HG02610 (cell line): ENCODE measurements at regions not wholly inside any gene's neighbourhood (a gene's known extent, or its start where the extent isn't known, plus 50 kb on each side); places are given as distances from the start of the nearest gene placed in this dataset.
"Not testable (repeated sequence)": the region's sequence is repeated elsewhere in the genome, so short reads cannot be mapped to it uniquely, and the experiment has no call there.

Source experiments
- ATAC-seq: cut with Tn5 transposase; IDR thresholded peaks from one replicate; pipeline ENCODE4 v1.9.1; 2021; ENCODE audit warnings: mild to moderate bottlenecking, moderate library complexity; ENCODE audit not compliant: unreplicated experiment

GRCh38 chr4:186775902-186776301, 52.2 kb upstream of the FAT1 start:
- ATAC-seq, result no peak

- ATAC-seq, result no peak
Measured at GRCh38 chr4:186778134-186778533, 54.5 kb upstream of the FAT1 start.

- no peak for ATAC-seq
Measured at GRCh38 chr4:186780291-186781031, 56.8 kb upstream of the FAT1 start.

DNA sequence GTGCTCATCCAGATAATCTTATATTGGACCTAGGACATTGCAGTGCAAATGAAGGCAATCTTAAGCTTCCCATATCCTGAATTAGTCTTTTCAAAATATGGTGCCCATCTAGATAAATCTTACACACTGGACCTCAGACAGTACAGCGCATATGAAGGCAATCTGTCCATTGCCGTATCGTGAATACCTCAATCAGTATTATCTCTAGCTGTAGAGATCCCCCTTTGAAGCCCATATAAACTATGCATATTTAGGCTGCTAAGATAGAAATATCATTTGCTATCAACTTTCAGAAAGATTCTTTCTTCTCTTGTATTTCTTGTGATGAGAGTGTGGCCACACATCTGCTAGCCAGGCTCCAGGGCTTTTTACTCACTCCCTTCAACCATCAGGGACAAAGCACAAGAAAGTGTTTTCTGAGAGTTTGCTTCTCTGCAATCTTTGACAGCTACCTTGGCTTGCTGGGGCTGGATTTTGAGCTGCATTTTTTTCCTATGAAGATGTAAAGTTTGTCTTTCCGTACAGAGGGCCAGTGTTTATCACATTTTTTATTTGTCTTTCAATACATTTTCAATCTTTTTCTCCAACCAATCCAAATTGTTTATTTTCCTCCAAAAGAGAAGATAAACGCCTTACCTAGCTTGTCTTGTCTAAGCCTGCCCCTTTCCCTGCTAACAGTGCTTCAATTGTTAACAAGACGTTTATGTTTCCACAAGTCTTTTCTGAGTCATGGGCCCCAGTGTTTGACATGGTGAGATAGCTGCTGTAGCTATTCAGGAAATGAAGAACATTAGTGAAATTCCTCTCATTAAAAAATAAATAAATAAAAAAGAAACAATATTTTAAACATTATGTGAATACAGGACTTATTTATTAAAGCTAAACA, 57.6 kb upstream of the FAT1 start:
- ATAC-seq, result no peak

DNA sequence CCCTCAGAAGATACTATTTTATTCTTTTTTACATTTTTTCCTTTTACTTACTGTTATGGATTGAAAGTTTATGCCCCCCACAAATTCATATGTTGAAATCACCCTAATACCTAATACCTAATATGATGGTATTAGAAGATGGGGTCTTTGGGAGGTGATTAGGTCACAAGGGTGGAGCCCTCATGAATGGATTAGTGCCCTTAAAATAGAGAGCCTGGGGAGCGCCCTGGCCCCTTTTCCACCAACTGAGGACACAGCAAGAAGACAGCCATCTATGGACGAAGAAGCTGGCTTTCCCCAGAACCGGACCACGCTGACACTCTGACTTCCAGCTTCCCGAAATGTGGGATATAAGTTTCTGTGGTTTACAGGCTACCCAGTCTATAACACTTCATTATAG, 58.6 kb upstream of the FAT1 start:
- ATAC-seq, result no peak

- no peak for ATAC-seq
Measured at GRCh38 chr4:186787536-186787935, 63.9 kb upstream of the FAT1 start.

- no peak for ATAC-seq
Measured at GRCh38 chr4:186789651-186790050, 66.0 kb upstream of the FAT1 start.

- ATAC-seq, result no peak
Measured at GRCh38 chr4:186790630-186791029, 67.0 kb upstream of the FAT1 start.

GRCh38 chr4:186792728-186793366, 69.2 kb upstream of the FAT1 start:
- no peak for ATAC-seq

GRCh38 chr4:186798951-186799659, 75.4 kb upstream of the FAT1 start:
- ATAC-seq, result no peak

GRCh38 chr4:186805020-186805820, 81.6 kb upstream of the FAT1 start:
- ATAC-seq, result no peak

DNA sequence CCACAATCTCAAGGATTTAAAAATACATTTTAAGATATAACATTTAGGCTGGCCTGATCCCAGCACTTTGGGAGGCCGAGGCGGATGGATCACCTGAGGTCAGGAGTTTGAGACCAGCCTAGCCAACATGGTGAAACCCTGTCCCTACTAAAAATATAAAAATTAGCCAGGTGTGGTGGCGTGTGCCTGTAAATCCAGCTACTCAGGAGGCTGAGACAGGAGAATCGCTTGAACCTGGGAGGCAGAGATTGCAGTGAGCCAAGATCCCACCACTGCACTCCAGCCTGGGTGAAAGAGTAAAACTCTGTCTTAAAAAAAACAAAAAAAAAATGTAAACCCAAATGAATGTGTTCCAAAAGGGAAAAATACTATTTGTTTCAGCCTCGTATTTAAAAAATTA, 82.3 kb upstream of the FAT1 start:
- ATAC-seq, result not testable (repeated sequence)

DNA sequence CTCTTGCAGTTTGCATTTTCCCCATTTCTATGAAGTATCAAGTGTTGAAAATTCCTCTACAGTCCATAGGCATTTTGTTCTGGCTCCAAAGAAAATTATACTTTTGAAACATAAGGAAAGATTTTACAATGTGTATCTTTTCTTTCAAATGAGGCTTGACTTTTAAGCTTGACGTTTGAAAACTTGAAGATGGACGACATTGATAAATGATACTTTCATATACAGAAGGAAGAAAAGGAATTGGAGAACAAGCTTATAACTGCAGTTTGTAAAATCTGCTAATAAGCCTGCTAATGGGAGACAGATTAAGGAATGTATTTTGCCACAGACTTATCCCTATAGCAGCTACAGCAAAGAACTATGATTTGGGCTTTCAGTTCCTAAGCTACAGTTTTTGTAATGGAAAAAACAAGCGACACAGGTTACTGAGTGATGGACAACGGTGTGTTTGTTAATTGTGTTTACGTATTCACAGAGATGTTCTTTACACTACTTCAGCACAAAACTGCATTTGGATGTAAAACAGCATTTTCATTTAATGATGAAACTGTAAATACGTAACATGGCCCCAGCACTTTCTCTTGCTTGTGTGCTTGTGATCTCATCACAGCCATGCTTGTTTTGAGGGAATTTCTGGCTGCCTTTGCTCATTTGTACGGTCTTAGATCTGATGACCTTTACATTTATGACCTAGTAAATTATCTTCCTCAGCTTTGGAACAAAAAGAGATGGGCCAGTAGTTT, 83.2 kb upstream of the FAT1 start:
- no peak for ATAC-seq

- no peak for ATAC-seq
Measured at GRCh38 chr4:186807808-186808629, 84.4 kb upstream of the FAT1 start.

GRCh38 chr4:186808630-186809018, 85.0 kb upstream of the FAT1 start:
- ATAC-seq, result no peak

GRCh38 chr4:186809070-186809469, 85.4 kb upstream of the FAT1 start:
- no peak for ATAC-seq

- no peak for ATAC-seq
Measured at GRCh38 chr4:186810613-186811150, 87.0 kb upstream of the FAT1 start.

- no peak for ATAC-seq
Measured at GRCh38 chr4:186812592-186812991, 88.9 kb upstream of the FAT1 start.
